ENCODE measurements at regions not wholly inside any gene's neighbourhood (a gene's known extent, or its start where the extent isn't known, plus 50 kb on each side); places are given as distances from the start of the nearest gene placed in this dataset.

- intact Hi-C loops (cut with DNase I) = no loop called here
- WGBS, 2 donors = 85 to 86% methylated on average over 4 of the region's 4 CpGs
Measured at GRCh38 chr5:92899611-92900010, 681.4 kb downstream of the NR2F1-AS1 start.

GRCh38 chr5:92896722-92897121 lies 684.3 kb downstream of the NR2F1-AS1 start:
- TF ChIP-seq, protein P1, sequence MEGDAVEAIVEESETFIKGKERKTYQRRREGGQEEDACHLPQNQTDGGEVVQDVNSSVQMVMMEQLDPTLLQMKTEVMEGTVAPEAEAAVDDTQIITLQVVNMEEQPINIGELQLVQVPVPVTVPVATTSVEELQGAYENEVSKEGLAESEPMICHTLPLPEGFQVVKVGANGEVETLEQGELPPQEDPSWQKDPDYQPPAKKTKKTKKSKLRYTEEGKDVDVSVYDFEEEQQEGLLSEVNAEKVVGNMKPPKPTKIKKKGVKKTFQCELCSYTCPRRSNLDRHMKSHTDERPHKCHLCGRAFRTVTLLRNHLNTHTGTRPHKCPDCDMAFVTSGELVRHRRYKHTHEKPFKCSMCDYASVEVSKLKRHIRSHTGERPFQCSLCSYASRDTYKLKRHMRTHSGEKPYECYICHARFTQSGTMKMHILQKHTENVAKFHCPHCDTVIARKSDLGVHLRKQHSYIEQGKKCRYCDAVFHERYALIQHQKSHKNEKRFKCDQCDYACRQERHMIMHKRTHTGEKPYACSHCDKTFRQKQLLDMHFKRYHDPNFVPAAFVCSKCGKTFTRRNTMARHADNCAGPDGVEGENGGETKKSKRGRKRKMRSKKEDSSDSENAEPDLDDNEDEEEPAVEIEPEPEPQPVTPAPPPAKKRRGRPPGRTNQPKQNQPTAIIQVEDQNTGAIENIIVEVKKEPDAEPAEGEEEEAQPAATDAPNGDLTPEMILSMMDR (IDR thresholded peaks at IDR 0.05) = no peak
- Histone ChIP-seq H3K4me1 (no peaks in the 10 kb centered on the region), H3K4me3 (no peak overlapping the region), H3K36me3 (no peaks in the 10 kb centered on the region), H3K9me3 (no peaks in the 10 kb centered on the region), H3K27ac (no peak overlapping the region), H3K27me3 (no peaks in the 10 kb centered on the region)
- intact Hi-C loops (cut with DNase I) = no loop called here
- ATAC-seq = no peak
- DNase-seq = no peak

More at GRCh38 chr5:92899611-92900010, 681.4 kb downstream of the NR2F1-AS1 start:
- no peak for DNase-seq
- Histone ChIP-seq H3K36me3 (no peaks in the 10 kb centered on the region), H3K4me3 (no peak overlapping the region), H3K27ac (no peak overlapping the region), H3K4me1 (no peaks in the 10 kb centered on the region), H3K27me3 (no peaks in the 10 kb centered on the region), H3K9me3 (no peaks in the 10 kb centered on the region)
- TF ChIP-seq, protein P1 (IDR thresholded peaks at IDR 0.05) = no peak
- no peak for ATAC-seq

- Histone ChIP-seq H3K4me3 (no peak overlapping the region), H3K9me3 (no peaks in the 10 kb centered on the region), H3K27ac (no peak overlapping the region), H3K36me3 (no peaks in the 10 kb centered on the region), H3K4me1 (no peaks in the 10 kb centered on the region), H3K27me3 (no peaks in the 10 kb centered on the region)
- ATAC-seq (no peak), DNase-seq (no peak)
- intact Hi-C loops (cut with DNase I) = no loop called here
- WGBS, 2 donors = 82 to 85% methylated on average over 2 of the region's 2 CpGs
- TF ChIP-seq, protein P1 (IDR thresholded peaks at IDR 0.05) = no peak
Measured at GRCh38 chr5:92890841-92891244, 690.2 kb downstream of the NR2F1-AS1 start.

DNA sequence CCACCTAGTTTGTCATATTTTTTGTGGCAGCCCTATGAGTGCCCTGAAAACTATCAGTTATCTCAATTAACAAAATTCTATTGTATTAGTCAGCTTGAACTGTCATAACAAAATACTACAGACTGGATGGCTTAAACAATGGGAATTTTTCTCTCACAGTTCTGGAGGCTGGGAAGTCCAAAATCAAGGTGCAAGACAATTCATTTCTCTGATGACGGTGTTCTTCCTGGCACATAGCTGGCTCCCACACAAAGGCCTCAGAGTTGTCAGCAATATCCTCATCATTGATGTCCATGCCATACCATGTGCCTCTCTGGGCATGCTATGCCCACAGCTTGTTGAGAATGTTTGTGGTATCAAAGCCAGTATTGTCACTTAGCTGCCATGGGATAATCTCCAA lies 691.9 kb downstream of the NR2F1-AS1 start:
- Histone ChIP-seq H3K4me1 (no peaks in the 10 kb centered on the region), H3K4me3 (no peak overlapping the region), H3K27ac (no peak overlapping the region), H3K27me3 (peaks cover 0 to 4% (median 0%) of the 10 kb centered on the region in 7 donors), H3K9me3 (no peaks in the 10 kb centered on the region), H3K36me3 (no peaks in the 10 kb centered on the region)
- intact Hi-C loops (cut with DNase I) = no loop called here
- 85 to 94% methylated on average over 1 of the region's 1 CpG for WGBS, 2 donors
- DNase-seq = no peak
- TF ChIP-seq, protein P1 (IDR thresholded peaks at IDR 0.05) = no peak
- no peak for ATAC-seq

DNA sequence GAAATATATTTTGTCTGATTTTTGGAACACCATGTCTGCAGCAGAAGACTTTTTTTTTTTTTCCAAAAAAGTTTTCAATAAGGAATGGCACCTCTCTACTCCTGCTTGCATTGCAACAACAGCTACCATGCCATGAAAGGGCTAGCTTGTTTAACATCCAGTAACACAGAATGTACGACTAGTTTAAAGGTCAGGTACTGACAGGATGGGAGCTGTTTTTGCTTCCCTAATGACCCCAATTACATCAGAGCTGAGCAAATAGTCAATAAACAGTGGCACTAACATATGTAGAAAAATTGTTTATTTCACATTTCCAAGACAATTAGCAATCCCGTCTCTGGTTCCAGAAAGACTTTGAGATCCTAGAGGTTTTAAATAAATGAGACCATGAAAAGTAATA lies 693.8 kb downstream of the NR2F1-AS1 start:
- ATAC-seq = no peak
- TF ChIP-seq, protein P1 (IDR thresholded peaks at IDR 0.05) = no peak
- H3K4me1 ChIP-seq = no peaks in the 10 kb centered on the region
- no peak overlapping the region for H3K4me3 ChIP-seq
- 50% methylated on average over 2 of the region's 2 CpGs for WGBS, 2 donors
- H3K9me3 ChIP-seq = no peaks in the 10 kb centered on the region
- intact Hi-C loops (cut with DNase I) = no loop called here
- no peak for DNase-seq
- H3K27ac ChIP-seq = no peak overlapping the region
- H3K36me3 ChIP-seq = no peaks in the 10 kb centered on the region
- peaks cover 0 to 4% (median 0%) of the 10 kb centered on the region in 7 donors for H3K27me3 ChIP-seq

Data from heart right ventricle (tissue), 16 donors.